HG03432 (cell line): ENCODE measurements at regions not wholly inside any gene's neighbourhood (a gene's known extent, or its start where the extent isn't known, plus 50 kb on each side); places are given as distances from the start of the nearest gene placed in this dataset.
"Not testable (repeated sequence)": the region's sequence is repeated elsewhere in the genome, so short reads cannot be mapped to it uniquely, and the experiment has no call there.

Experiments
- ATAC-seq: cut with Tn5 transposase; IDR thresholded peaks from one replicate; pipeline ENCODE4 v1.9.1; 2021; ENCODE audit warnings: mild to moderate bottlenecking, moderate library complexity; ENCODE audit not compliant: unreplicated experiment

DNA sequence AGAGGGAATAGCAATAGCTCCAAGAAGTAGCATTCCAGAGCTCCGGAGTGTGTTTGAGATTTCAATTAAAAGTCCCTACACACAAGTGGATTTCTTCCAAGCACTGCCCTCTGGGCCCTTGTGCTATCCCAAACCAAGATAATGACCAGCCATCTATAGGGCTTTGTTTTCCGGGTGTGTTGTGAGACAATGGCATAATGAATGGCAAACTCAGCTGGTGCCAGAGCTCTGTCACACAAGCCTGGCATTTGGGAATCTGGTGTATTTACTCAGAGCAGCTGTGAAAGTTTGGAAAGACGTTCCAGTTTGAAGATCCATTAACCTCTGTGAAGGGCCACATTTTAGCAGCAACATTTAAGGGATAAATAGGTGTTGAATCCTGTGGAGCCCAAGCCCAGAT lies 61.2 kb upstream of the TMTC2 start:
- ATAC-seq, result no peak

DNA sequence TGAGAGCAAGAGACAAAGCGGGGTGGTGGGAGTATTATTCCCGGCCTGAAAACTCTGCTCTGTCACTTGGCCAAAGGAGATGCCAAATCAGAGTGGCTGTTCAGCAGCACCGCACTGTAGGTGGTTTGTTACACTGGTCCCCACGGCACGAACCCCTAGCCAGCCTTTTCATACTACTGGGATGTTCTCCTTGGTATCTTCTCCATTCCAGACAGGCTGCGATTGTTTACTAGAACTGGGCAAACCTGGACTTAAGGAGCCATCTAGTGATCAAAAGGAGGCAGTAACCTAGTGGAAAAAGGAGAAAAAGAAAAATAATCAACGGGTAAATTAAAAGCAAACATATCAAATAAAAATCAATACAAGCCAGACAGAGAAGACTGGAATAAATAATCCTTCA lies 58.9 kb upstream of the TMTC2 start:
- ATAC-seq, result peak; percentile 73

DNA sequence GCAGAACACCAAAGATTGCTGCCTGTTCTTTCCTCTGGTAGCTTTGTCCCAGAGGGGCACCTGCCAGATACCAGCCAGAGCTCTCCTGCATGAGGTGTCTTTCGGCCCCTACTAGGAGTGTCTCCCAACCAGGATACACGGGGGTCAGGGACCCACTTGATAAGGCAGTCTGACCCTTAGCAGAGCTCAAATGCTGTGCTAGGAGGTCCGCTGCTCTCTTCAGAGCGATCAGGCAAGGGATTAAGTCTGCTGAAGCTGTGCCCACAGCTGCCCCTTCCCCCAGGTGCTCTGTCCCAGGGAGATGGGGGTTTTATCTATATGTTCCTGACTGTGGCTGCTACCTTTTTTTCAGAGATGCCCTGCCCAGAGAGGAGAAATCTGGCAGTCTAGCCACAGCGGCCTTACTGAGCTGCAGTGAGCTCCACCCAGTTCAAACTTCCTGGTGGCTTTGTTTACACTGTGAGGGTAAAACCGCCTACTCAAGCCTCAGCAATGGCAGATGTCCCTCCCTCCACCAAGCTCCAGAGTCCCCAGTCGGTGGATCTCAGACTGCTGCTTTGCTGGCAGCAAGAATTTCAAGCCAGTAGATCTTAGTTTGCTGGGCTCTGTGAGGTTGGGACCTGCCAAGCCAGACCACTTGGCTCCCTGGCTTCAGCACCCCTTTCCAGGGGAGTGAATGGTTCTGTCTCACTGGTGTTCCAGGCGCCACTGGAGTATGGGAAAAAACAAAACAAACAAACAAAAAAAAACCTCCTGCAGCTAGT lies 52.0 kb upstream of the TMTC2 start:
- ATAC-seq, result not testable (repeated sequence)

DNA sequence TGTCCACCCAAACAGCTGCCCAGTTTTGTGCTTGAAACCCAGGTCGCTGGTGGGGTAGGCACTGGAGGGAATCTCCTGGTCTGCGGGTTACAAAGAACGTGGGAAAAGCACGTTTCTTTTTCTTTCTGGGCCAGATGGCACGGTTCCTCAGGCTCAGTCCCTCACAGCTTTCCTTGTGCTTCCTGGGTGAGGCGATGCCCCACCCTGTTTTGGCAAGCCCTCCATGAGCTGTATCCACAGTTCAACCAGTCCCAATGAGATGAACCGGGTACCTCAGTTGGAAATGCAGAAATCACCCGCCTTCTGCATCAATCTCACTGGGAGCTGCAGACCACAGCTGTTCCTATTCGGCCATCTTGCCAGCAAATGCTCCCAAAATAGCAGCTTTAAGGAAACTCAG lies 51.4 kb upstream of the TMTC2 start:
- no peak for ATAC-seq
